Sigmoid colon (tissue), 6 donors: ENCODE measurements at regions not wholly inside any gene's neighbourhood (a gene's known extent, or its start where the extent isn't known, plus 50 kb on each side); places are given as distances from the start of the nearest gene placed in this dataset.

ENCODE experiments used
- DNase-seq: peaks from one replicate; pipeline ENCODE4 v3.0.0-alpha.2; 2019
- H3K27ac ChIP-seq, 4 donors: fragments of 200-600 bp; sonication (generic); one replicate each; pipeline ENCODE4 v1.5.1; 2016 to 2019; ENCODE audit warnings: mild to moderate bottlenecking in 1 of 4
- H3K27me3 ChIP-seq, 3 donors: fragments of 200-600 bp; sonication (generic); one replicate each; pipeline ENCODE4 v1.5.1; 2019; ENCODE audit warnings: mild to moderate bottlenecking in 1 of 3
- H3K36me3 ChIP-seq, 4 donors: fragments of 200-600 bp; sonication (generic); one replicate each; pipeline ENCODE4 v1.5.1; 2016 to 2019
- H3K4me1 ChIP-seq, 4 donors: fragments of 200-600 bp; sonication (generic); one replicate each; pipeline ENCODE4 v1.5.1; 2017 to 2019
- H3K4me3 ChIP-seq, 4 donors: fragments of 200-600 bp; sonication (generic); one replicate each; pipeline ENCODE4 v1.5.1; 2017 to 2019; ENCODE audit warnings: mild to moderate bottlenecking in 2 of 4, moderate library complexity in 1 of 4
- H3K9me3 ChIP-seq, 4 donors: fragments of 200-600 bp in 3 of 4; sonication (generic) in 3 of 4; one replicate each; pipeline versions ENCODE4 v1.5.1 to v1.6.1; 2013 to 2019
- EP300 ChIP-seq, 4 donors: sonication (generic); formaldehyde crosslinking; IDR thresholded peaks; one replicate each; pipeline ENCODE4 v1.6.1; 2017; ENCODE audit warnings: antibody characterized with exemption in 4 of 4
- POLR2A ChIP-seq, 2 donors: fragments of 450-650 bp; IDR thresholded peaks; one replicate each; pipeline ENCODE4 v1.6.1; 2016; ENCODE audit warnings: antibody characterized with exemption in 2 of 2, mild to moderate bottlenecking in 2 of 2, moderate library complexity in 2 of 2
- POLR2AphosphoS5 ChIP-seq, 4 donors: sonication (generic); formaldehyde crosslinking; IDR thresholded peaks; one replicate each; pipeline ENCODE4 v1.6.1; 2017; ENCODE audit warnings: antibody characterized with exemption in 4 of 4
- WGBS, 2 donors: extraction: QIAGEN DNeasy Blood & Tissue Kit; methylation state at CpG; one replicate each; pipeline ENCODE4 v1.1.7; 2013; 5-methylcytosine and 5-hydroxymethylcytosine counted together
- intact Hi-C: fragments of 100-400 bp; cut with DNase I; formaldehyde crosslinking; loops from one replicate; pipeline ENCODE4 v1.15.1; 2023
- TF ChIP-seq, protein P1 (sequence below), 4 experiments: fragments of 450-650 bp in 3 of 4; fragments of 200-600 bp in 1 of 4; IDR thresholded peaks; one replicate each; pipeline ENCODE4 v1.5.1; 2016 to 2019; ENCODE audit warnings: antibody characterized with exemption in 4 of 4, mild to moderate bottlenecking in 3 of 4, moderate library complexity in 2 of 4
- donor health status: healthy with polysubstance abuse.
- donor health status: healthy.

DNA sequence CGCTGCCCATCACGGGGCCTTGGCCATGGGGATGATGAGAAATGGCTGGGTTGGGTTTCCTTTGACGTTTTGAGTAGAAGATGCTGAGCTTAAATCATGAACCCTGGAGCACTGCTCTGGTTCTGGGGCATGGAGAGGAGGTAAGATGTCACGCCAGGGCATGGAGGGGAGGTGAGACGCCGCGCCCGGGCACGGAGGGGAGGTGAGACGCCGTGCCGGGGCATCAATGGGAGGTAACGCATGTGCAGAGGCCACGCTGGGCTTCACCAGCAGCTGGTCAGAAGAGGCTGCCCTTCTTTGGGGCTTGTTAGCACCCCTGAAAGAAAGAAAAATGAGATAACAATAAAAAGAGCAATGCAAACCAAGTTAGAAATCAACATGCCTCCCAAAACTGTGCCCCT is 322.5 kb upstream of the IRX4 start:
- no peaks in the 10 kb centered on the region for H3K36me3 ChIP-seq
- no peak for DNase-seq
- no peak overlapping the region for H3K27ac ChIP-seq
- intact Hi-C loops, result no loop called here
- no peaks in the 10 kb centered on the region for H3K4me1 ChIP-seq
- H3K4me3 ChIP-seq, result no peak overlapping the region
- 90 to 91% methylated on average over 14 of the region's 14 CpGs for WGBS, 2 donors
- TF ChIP-seq EP300 (IDR thresholded peaks at IDR 0.05) (no peak), POLR2AphosphoS5 (IDR thresholded peaks at IDR 0.05) (no peak), POLR2A (IDR thresholded peaks at IDR 0.05) (no peak)
- TF ChIP-seq, protein P1, sequence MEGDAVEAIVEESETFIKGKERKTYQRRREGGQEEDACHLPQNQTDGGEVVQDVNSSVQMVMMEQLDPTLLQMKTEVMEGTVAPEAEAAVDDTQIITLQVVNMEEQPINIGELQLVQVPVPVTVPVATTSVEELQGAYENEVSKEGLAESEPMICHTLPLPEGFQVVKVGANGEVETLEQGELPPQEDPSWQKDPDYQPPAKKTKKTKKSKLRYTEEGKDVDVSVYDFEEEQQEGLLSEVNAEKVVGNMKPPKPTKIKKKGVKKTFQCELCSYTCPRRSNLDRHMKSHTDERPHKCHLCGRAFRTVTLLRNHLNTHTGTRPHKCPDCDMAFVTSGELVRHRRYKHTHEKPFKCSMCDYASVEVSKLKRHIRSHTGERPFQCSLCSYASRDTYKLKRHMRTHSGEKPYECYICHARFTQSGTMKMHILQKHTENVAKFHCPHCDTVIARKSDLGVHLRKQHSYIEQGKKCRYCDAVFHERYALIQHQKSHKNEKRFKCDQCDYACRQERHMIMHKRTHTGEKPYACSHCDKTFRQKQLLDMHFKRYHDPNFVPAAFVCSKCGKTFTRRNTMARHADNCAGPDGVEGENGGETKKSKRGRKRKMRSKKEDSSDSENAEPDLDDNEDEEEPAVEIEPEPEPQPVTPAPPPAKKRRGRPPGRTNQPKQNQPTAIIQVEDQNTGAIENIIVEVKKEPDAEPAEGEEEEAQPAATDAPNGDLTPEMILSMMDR (IDR thresholded peaks at IDR 0.05), result no peak
- H3K9me3 ChIP-seq, result no peaks in the 10 kb centered on the region
- H3K27me3 ChIP-seq, result no peaks in the 10 kb centered on the region

DNA sequence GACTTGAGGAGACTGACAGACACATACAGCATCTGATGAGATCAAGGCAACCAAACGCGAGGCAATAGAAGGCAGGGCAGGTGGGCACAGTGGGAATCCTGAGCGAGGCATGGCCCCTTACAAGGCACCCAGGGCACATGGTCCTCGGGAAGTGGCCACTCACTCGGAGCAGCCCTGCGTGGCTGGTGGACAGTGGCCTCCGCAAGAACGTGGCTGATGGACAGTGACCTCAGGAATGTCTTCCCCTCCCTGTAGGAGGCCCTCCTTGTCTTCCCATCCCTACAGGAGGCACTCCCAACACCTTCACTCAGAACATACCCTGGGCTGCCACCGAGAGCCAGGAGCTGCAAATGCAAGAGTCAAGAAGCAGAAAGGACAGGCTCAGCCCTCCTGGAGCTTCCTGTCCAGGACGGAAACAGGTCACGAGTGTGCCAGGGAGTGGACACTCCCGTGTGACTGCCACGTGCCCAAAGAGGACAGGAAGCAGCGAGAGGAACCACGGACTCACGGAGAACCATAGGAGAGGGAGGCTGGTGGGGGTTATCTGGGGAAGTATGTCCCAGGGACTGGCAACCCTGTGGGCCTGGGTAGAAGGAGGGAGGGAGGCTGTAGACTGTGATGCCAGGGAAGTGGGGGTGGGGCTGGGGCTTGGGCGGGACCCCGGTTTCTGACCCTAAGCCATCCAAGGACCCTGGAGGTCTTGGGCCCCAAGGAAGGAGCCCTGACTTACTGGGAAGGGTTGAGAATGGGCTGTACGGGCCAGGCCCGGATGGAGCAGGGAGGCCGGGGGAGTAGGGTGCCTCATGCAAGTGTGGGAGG is 321.9 kb upstream of the IRX4 start:
- WGBS, 2 donors, result 86 to 88% methylated on average over 21 of the region's 21 CpGs
- H3K4me1 ChIP-seq, result no peaks in the 10 kb centered on the region
- intact Hi-C loops, result no loop called here
- no peaks in the 10 kb centered on the region for H3K27me3 ChIP-seq
- H3K27ac ChIP-seq, result no peak overlapping the region
- no peaks in the 10 kb centered on the region for H3K36me3 ChIP-seq
- TF ChIP-seq EP300 (IDR thresholded peaks at IDR 0.05), result no peak
- no peak for TF ChIP-seq POLR2AphosphoS5 (IDR thresholded peaks at IDR 0.05)
- TF ChIP-seq POLR2A (IDR thresholded peaks at IDR 0.05), result no peak
- TF ChIP-seq, protein P1 (IDR thresholded peaks at IDR 0.05), result no peak
- DNase-seq, result no peak
- no peak overlapping the region for H3K4me3 ChIP-seq
- no peaks in the 10 kb centered on the region for H3K9me3 ChIP-seq

DNA sequence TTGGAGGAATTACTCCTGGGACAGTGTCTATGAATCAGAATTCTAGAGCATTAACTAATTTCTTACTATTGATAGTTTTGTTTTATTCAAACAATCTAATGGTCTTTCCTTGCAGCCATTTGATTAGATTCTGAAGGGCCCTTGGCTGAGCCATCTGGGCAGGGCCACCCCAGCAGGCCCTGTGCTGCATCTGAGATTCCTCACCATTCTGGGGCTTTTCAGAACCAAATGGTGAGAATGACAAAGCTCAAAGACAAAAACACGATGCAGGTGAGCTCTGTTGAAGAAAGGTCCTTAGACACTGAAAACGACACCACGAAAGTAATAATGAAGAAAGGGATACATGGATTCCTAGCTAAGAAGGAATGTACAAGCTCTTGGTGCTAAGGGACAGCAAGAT is 321.0 kb upstream of the IRX4 start:
- H3K9me3 ChIP-seq, result no peaks in the 10 kb centered on the region
- no peak overlapping the region for H3K27ac ChIP-seq
- no peaks in the 10 kb centered on the region for H3K27me3 ChIP-seq
- WGBS, 2 donors, result 60 to 66% methylated on average over 3 of the region's 3 CpGs
- intact Hi-C loops, result no loop called here
- H3K4me3 ChIP-seq, result no peak overlapping the region
- no peak for DNase-seq
- TF ChIP-seq EP300 (IDR thresholded peaks at IDR 0.05), result no peak
- no peak for TF ChIP-seq POLR2A (IDR thresholded peaks at IDR 0.05)
- TF ChIP-seq POLR2AphosphoS5 (IDR thresholded peaks at IDR 0.05), result no peak
- TF ChIP-seq, protein P1 (IDR thresholded peaks at IDR 0.05), result no peak
- H3K36me3 ChIP-seq, result no peaks in the 10 kb centered on the region
- H3K4me1 ChIP-seq, result no peaks in the 10 kb centered on the region

DNA sequence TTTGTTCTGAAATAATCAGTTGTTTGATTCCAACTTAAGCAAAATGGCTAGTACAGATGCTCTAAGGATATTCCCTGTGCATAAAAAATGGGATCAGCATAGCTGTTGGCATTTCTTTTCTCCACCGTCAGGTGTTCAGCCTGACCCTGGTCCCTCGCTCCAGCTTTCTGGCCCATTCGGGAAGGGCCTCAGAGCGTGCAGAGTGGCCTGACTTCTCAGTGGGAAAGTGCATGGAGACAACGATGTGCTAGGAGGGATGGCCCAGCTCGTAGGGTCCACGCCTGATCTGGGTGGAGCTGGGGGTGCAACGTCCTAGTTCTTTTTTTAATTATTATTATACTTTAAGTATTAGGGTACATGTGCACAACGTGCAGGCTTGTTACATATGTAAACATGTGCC is 319.1 kb upstream of the IRX4 start:
- no peak overlapping the region for H3K27ac ChIP-seq
- no peaks in the 10 kb centered on the region for H3K9me3 ChIP-seq
- H3K4me1 ChIP-seq, result no peaks in the 10 kb centered on the region
- H3K4me3 ChIP-seq, result no peak overlapping the region
- intact Hi-C loops, result no loop called here
- 89% methylated on average over 9 of the region's 9 CpGs for WGBS, 2 donors
- H3K27me3 ChIP-seq, result peaks cover 0 to 12% (median 0%) of the 10 kb centered on the region in 3 donors
- H3K36me3 ChIP-seq, result no peaks in the 10 kb centered on the region
- TF ChIP-seq, protein P1 (IDR thresholded peaks at IDR 0.05), result no peak
- no peak for DNase-seq

DNA sequence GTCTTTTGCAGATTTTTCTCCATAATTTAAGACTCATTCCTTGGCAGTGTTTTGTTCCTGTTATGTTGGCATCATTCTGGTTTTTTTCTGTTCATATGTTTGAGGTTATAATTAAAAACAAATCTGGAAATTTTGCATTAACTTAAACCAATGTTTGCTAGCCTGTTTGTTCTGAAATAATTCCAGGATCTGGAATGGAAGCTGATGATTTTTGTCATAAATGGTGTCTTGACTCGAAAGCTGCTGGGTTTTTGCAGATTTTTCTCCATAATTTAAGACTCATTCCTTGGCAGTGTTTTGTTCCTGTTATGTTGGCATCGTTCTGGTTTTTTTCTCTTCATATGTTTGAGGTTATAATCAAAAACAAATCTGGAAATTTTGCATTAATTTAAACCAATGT is 318.7 kb upstream of the IRX4 start:
- H3K4me1 ChIP-seq, result no peaks in the 10 kb centered on the region
- H3K36me3 ChIP-seq, result no peaks in the 10 kb centered on the region
- intact Hi-C loops, result no loop called here
- no peak overlapping the region for H3K27ac ChIP-seq
- DNase-seq, result no peak
- no peaks in the 10 kb centered on the region for H3K9me3 ChIP-seq
- peaks cover 0 to 16% (median 0%) of the 10 kb centered on the region in 3 donors for H3K27me3 ChIP-seq
- 52 to 73% methylated on average over 2 of the region's 2 CpGs for WGBS, 2 donors
- no peak overlapping the region for H3K4me3 ChIP-seq
- TF ChIP-seq POLR2AphosphoS5 (IDR thresholded peaks at IDR 0.05), result no peak
- TF ChIP-seq EP300 (IDR thresholded peaks at IDR 0.05), result no peak
- TF ChIP-seq, protein P1 (IDR thresholded peaks at IDR 0.05), result no peak
